ENCODE measurements at regions not wholly inside any gene's neighbourhood (a gene's known extent, or its start where the extent isn't known, plus 50 kb on each side); places are given as distances from the start of the nearest gene placed in this dataset.

GRCh38 chr3:63042833-63043232 lies 167.6 kb upstream of the CADPS start:
- H3K4me3 Mint-ChIP-seq: no peak overlapping the region
- no peaks in the 10 kb centered on the region for H3K36me3 Mint-ChIP-seq

GRCh38 chr3:63043631-63044030 lies 168.4 kb upstream of the CADPS start:
- Histone ChIP-seq H3K4me1 (ENCODE audit: control insufficient read depth in 1 of 2, insufficient read depth in 2 of 2, low read length in 2 of 2) (no peaks in the 10 kb centered on the region), H3K36me3 (replicated peaks in 1 of 2; ENCODE audit: control insufficient read depth in 1 of 2, insufficient read depth in 2 of 2, low read length in 2 of 2) (no peaks in the 10 kb centered on the region), H2AFZ (ENCODE audit: insufficient read depth, low read depth, low read length, poor library complexity, severe bottlenecking) (no peak overlapping the region), H3K9me3 (replicated peaks in 1 of 2; ENCODE audit: control insufficient read depth in 1 of 2, insufficient read depth in 1 of 2, low read length in 2 of 2) (no peaks in the 10 kb centered on the region), H3K79me2 (ENCODE audit: insufficient read depth, low read length) (no peaks in the 10 kb centered on the region), H3K4me3 (replicated peaks in 1 of 3; ENCODE audit: low read depth in 2 of 3, low read length in 3 of 3) (no peak overlapping the region), H4K20me1 (ENCODE audit: insufficient read depth, low read length) (no peaks in the 10 kb centered on the region), H3K9ac (ENCODE audit: insufficient read depth, low read length, poor library complexity, severe bottlenecking) (no peak overlapping the region), H3K27ac (ENCODE audit: low read depth in 1 of 2, low read length in 2 of 2) (no peak overlapping the region), H3K27me3 (ENCODE audit: control insufficient read depth in 2 of 2, insufficient read depth in 2 of 2, low read length in 2 of 2) (no peaks in the 10 kb centered on the region), H3K4me2 (replicated peaks; ENCODE audit: extremely low read depth, low read length, poor library complexity, severe bottlenecking) (no peak overlapping the region)
- peaks cover 2 to 8% (median 4%) of the 10 kb centered on the region in 7 donors for H3K9me3 Mint-ChIP-seq
- peaks cover 0 to 2% (median 0%) of the 10 kb centered on the region in 3 donors for H3K27me3 Mint-ChIP-seq (ENCODE audit: low read depth in 3 of 3)
- no peak overlapping the region for H3K27ac Mint-ChIP-seq
- no CpG with 5 or more reads among the region's 1 CpG for WGBS (ENCODE audit: insufficient coverage)
- intact Hi-C loops (cut with micrococcal nuclease): no loop called here
- no peaks in the 10 kb centered on the region for H3K4me1 Mint-ChIP-seq
- no peak overlapping the region for H3K4me3 Mint-ChIP-seq
- H3K36me3 Mint-ChIP-seq: no peaks in the 10 kb centered on the region
- TF ChIP-seq CTCF (IDR thresholded peaks at IDR 0.05): no peak
- no peak for DNase-seq

More at GRCh38 chr3:63042833-63043232, 167.6 kb upstream of the CADPS start:
- Mint-ChIP-seq H3K4me1 (no peaks in the 10 kb centered on the region), H3K27ac (no peak overlapping the region), H3K27me3 (ENCODE audit: low read depth in 3 of 3) (peaks cover 0 to 2% (median 0%) of the 10 kb centered on the region in 3 donors), H3K9me3 (peaks cover 2 to 5% (median 4%) of the 10 kb centered on the region in 7 donors)
- Histone ChIP-seq H2AFZ (ENCODE audit: insufficient read depth, low read depth, low read length, poor library complexity, severe bottlenecking) (no peak overlapping the region), H3K79me2 (ENCODE audit: insufficient read depth, low read length) (no peaks in the 10 kb centered on the region), H3K4me3 (replicated peaks in 1 of 3; ENCODE audit: low read depth in 2 of 3, low read length in 3 of 3) (no peak overlapping the region), H3K4me1 (ENCODE audit: control insufficient read depth in 1 of 2, insufficient read depth in 2 of 2, low read length in 2 of 2) (no peaks in the 10 kb centered on the region), H3K9me3 (replicated peaks in 1 of 2; ENCODE audit: control insufficient read depth in 1 of 2, insufficient read depth in 1 of 2, low read length in 2 of 2) (no peaks in the 10 kb centered on the region), H4K20me1 (ENCODE audit: insufficient read depth, low read length) (no peaks in the 10 kb centered on the region), H3K27me3 (ENCODE audit: control insufficient read depth in 2 of 2, insufficient read depth in 2 of 2, low read length in 2 of 2) (no peaks in the 10 kb centered on the region), H3K4me2 (replicated peaks; ENCODE audit: extremely low read depth, low read length, poor library complexity, severe bottlenecking) (no peak overlapping the region), H3K27ac (ENCODE audit: low read depth in 1 of 2, low read length in 2 of 2) (no peak overlapping the region), H3K36me3 (replicated peaks in 1 of 2; ENCODE audit: control insufficient read depth in 1 of 2, insufficient read depth in 2 of 2, low read length in 2 of 2) (no peaks in the 10 kb centered on the region), H3K9ac (ENCODE audit: insufficient read depth, low read length, poor library complexity, severe bottlenecking) (no peak overlapping the region)
- intact Hi-C loops (cut with micrococcal nuclease): no loop called here
- TF ChIP-seq CTCF (IDR thresholded peaks at IDR 0.05): no peak
- WGBS (ENCODE audit: insufficient coverage): no CpG with 5 or more reads among the region's 3 CpGs
- DNase-seq: no peak

Measured in CD14-positive monocyte (primary cell).